K562 (cell line): ENCODE measurements at regions not wholly inside any gene's neighbourhood (a gene's known extent, or its start where the extent isn't known, plus 50 kb on each side); places are given as distances from the start of the nearest gene placed in this dataset.

Experiments used
- ATAC-seq: fragments of 200-7000 bp; cut with Tn5 transposase; 3 replicates; pipeline ENCODE4 v1.9.1; 2020; ENCODE audit warnings: moderate library complexity
- BruUV-seq: library from RNA; stranded (reverse); fragments of 400-500 nt; replicated peaks from 2 replicates; lab custom pipeline; 2021; lab: Mats Ljungman, UMichigan
- CTCF ChIA-PET: fragments of 300-600 bp; formaldehyde crosslinking; extraction: SDS; loops from one replicate; lab custom pipeline; 2021; ENCODE audit warnings: low intra/inter-chr PET ratio; lab: Yijun Ruan, JAX
- POLR2A ChIA-PET: fragments of 300-600, 350-650 bp; sonication (Branson Sonifier 250); formaldehyde crosslinking; extraction: SDS; loops from one replicate; lab custom pipeline; 2021; ENCODE audit warnings: antibody characterized with exemption, inconsistent platforms; lab: Yijun Ruan, JAX
- DNase-seq, 4 experiments: peaks; one replicate each; pipeline versions ENCODE4 v3.0.0 to v3.0.0-alpha.2; 2011 to 2018; ENCODE audit warnings: low spot score in 3 of 4, mixed read lengths in 3 of 4; ENCODE audit errors: extremely low read depth in 1 of 4
- FAIRE-seq: peaks from 2 replicates; lab custom pipeline; 2011; peaks lifted over from hg19 to GRCh38; lab: Jason Lieb, UNC
- H2AFZ ChIP-seq: 2 replicates; pipeline ENCODE4 v1.6.0; 2011; ENCODE audit warnings: low read depth, low read length, control low read depth, inconsistent platforms
- H3K27ac ChIP-seq: fragments of 200-600 bp; 3 replicates; pipeline ENCODE4 v1.8.0; 2011; ENCODE audit warnings: low read depth, mild to moderate bottlenecking, control low read depth, inconsistent platforms, low read length, moderate library complexity, mixed read lengths; ENCODE audit errors: extremely low read depth
- H3K27me3 ChIP-seq, 2 experiments: fragments of 300-600 bp in 1 of 2; 2 replicates in 1 of 2; 3 replicates in 1 of 2; pipeline versions ENCODE4 v1.6.0 to v1.8.0; 2011; ENCODE audit warnings: inconsistent platforms in 2 of 2, low read length in 2 of 2, mild to moderate bottlenecking in 1 of 2, mixed read lengths in 1 of 2, moderate library complexity in 1 of 2; ENCODE audit not compliant: control insufficient read depth in 2 of 2, insufficient read depth in 2 of 2
- H3K36me3 ChIP-seq: fragments of 300-600 bp; 3 replicates; pipeline ENCODE4 v1.8.0; 2011; ENCODE audit warnings: mild to moderate bottlenecking, low read length, inconsistent platforms; ENCODE audit not compliant: control insufficient read depth, insufficient read depth
- H3K4me1 ChIP-seq, 2 experiments: fragments of 200-600 bp in 1 of 2; replicated peaks in 1 of 2; 2 replicates in 1 of 2; 3 replicates in 1 of 2; pipeline versions ENCODE4 v1.5.1 to v1.8.0; 2011; ENCODE audit warnings: inconsistent platforms in 2 of 2, low read length in 2 of 2, mild to moderate bottlenecking in 1 of 2, mixed read lengths in 1 of 2, moderate library complexity in 1 of 2; ENCODE audit not compliant: control insufficient read depth in 2 of 2, insufficient read depth in 2 of 2
- H3K4me2 ChIP-seq: 2 replicates; pipeline ENCODE4 v1.6.1; 2011; ENCODE audit warnings: low read length, control low read depth, inconsistent platforms, mixed read lengths; ENCODE audit not compliant: insufficient read depth
- H3K4me3 ChIP-seq: fragments of 200-600 bp; sonication (generic), shearing (Covaris generic); 2 replicates; pipeline ENCODE4 v1.5.1; 2016; ENCODE audit warnings: control low read depth, inconsistent platforms
- H3K79me2 ChIP-seq: fragments of 200-600 bp; 3 replicates; pipeline ENCODE4 v1.8.0; 2011; ENCODE audit warnings: low read length, inconsistent platforms; ENCODE audit not compliant: control insufficient read depth, insufficient read depth
- H3K9ac ChIP-seq, 2 experiments: 2 replicates each; pipeline versions ENCODE4 v1.6.0 to v1.6.1; 2011; ENCODE audit warnings: low read depth in 2 of 2, low read length in 2 of 2, control low read depth in 1 of 2, inconsistent platforms in 1 of 2, mild to moderate bottlenecking in 1 of 2, mixed read lengths in 1 of 2; ENCODE audit not compliant: insufficient read depth in 1 of 2
- H3K9me1 ChIP-seq: one replicate; pipeline ENCODE4 v1.6.0; 2011; ENCODE audit warnings: inconsistent platforms, mild to moderate bottlenecking, low read length, moderate library complexity; ENCODE audit not compliant: control insufficient read depth, insufficient read depth
- H3K9me3 ChIP-seq: replicated peaks from 2 replicates; pipeline ENCODE4 v1.5.1; 2011; ENCODE audit warnings: low read depth, low read length, inconsistent platforms; ENCODE audit not compliant: control insufficient read depth, insufficient read depth
- H4K20me1 ChIP-seq: replicated peaks from 2 replicates; pipeline ENCODE4 v1.6.1; 2011; ENCODE audit warnings: low read length, inconsistent platforms, mixed read lengths; ENCODE audit not compliant: control insufficient read depth, insufficient read depth
- BRD9 ChIP-seq: fragments of 450-650 bp; IDR thresholded peaks from 2 replicates; pipeline ENCODE4 v1.6.1; 2018; ENCODE audit warnings: low read depth; ENCODE audit not compliant: partially characterized antibody
- CTBP1 ChIP-seq: fragments of 450-650 bp; IDR thresholded peaks from 2 replicates; pipeline ENCODE4 v1.6.1; 2016; ENCODE audit warnings: borderline replicate concordance
- HNRNPK ChIP-seq: fragments of 200-400 bp; formaldehyde crosslinking; IDR thresholded peaks from one replicate; pipeline ENCODE4 v1.6.1; 2018; ENCODE audit warnings: mild to moderate bottlenecking, low read depth, low read length; ENCODE audit not compliant: poor library complexity, severe bottlenecking
- IRF2 ChIP-seq: sonication (generic); formaldehyde crosslinking; IDR thresholded peaks from 2 replicates; pipeline ENCODE4 v1.8.1; 2022; ENCODE audit warnings: mild to moderate bottlenecking, missing genetic modification reagents
- TCF7L2 ChIP-seq: fragments of 150-350 bp; IDR thresholded peaks from 2 replicates; pipeline ENCODE4 v1.6.1; 2016; ENCODE audit warnings: low read depth, mild to moderate bottlenecking, low read length, moderate library complexity
- ZFP30 ChIP-seq: fragments of 250-450 bp; sonication (Bioruptor Pico); IDR thresholded peaks from 2 replicates; pipeline ENCODE4 v1.8.0; 2022; ENCODE audit warnings: moderate library complexity, mild to moderate bottlenecking, inconsistent platforms, borderline replicate concordance
- ZNF165 ChIP-seq: fragments of 250-450 bp; sonication (Bioruptor Pico); IDR thresholded peaks from 2 replicates; pipeline ENCODE4 v1.4.0; 2020; ENCODE audit warnings: borderline replicate concordance
- WGBS: fragments of 100-300 bp; shearing (Covaris generic); methylation state at CpG from one replicate; pipeline ENCODE4 v1.1.6; 2016; ENCODE audit warnings: low coverage, mixed read lengths; ENCODE audit not compliant: insufficient coverage; ENCODE audit errors: missing lambda C conversion rate; 5-methylcytosine and 5-hydroxymethylcytosine counted together
- in situ Hi-C: fragments of 300-500 bp; cut with MboI; formaldehyde crosslinking; loops from 4 replicates; pipeline ENCODE4 v1.15.0; 2018; ENCODE audit warnings: inconsistent platforms, mixed read lengths
- intact Hi-C: fragments of 100-400 bp; cut with micrococcal nuclease; formaldehyde crosslinking; loops from 2 replicates; pipeline ENCODE4 v1.14.2; 2022

DNA sequence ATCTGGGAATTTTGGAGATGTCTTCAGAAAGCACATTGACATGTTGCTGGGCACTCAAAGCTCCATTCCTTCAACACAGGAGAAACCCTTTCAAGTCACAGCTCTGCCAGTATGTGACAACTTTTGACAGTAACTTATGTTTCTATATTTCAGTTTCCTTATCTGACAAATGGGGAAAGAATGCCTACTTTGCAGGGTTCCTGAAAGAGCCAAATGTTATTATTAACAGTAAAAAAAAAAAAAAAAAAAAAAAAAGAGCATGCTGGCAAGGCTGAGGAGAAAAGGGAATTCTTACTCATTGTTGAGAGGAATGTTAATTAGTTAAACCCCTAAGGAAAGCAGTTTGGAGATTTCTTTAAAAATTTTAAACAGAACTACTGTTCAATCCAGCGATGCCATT is 272.5 kb upstream of the TGFBR2 start:
- H3K4me2 ChIP-seq, result no peak overlapping the region
- TF ChIP-seq HNRNPK, result no peak
- no peak for TF ChIP-seq TCF7L2
- intact Hi-C loops, result no loop called here
- no peaks in the 10 kb centered on the region for H3K36me3 ChIP-seq
- no peaks in the 10 kb centered on the region for H4K20me1 ChIP-seq
- BruUV-seq, result no TSS peak
- no peaks in the 10 kb centered on the region for H3K9me1 ChIP-seq
- no peak overlapping the region for H3K4me3 ChIP-seq
- H3K9me3 ChIP-seq, result no peaks in the 10 kb centered on the region
- FAIRE-seq (no peak), DNase-seq (no peak), ATAC-seq (no peak)
- H3K4me1 ChIP-seq, result no peaks in the 10 kb centered on the region
- H3K27me3 ChIP-seq, result no peaks in the 10 kb centered on the region
- ChIA-PET CTCF (no interaction called here), POLR2A (no interaction called here)
- H3K79me2 ChIP-seq, result no peaks in the 10 kb centered on the region
- H3K9ac ChIP-seq, result no peak overlapping the region
- no peak overlapping the region for H3K27ac ChIP-seq
- in situ Hi-C loops, result no loop called here
- H2AFZ ChIP-seq, result no peak overlapping the region
- 0% methylated on average over 1 of the region's 1 CpG for WGBS

DNA sequence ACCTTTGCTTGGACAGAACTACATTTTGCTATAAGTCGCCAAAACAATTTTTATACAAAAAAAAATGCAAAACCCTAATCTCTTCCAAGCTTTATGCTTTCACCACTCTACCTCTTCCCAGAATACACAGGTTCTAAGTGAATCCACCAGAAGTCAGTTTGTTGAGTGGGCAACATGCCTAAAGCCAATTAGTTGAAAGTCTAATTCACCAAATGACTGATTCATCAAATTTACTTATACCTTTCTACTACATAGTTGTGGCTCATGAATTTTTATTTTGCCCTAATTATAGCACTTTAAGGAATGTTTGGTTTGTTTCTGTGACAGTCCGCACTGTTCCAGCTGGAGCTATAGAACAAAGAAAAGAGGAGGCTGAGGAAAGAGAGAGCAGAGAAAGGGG is 265.9 kb upstream of the TGFBR2 start:
- H3K36me3 ChIP-seq, result no peaks in the 10 kb centered on the region
- no peaks in the 10 kb centered on the region for H3K9me1 ChIP-seq
- in situ Hi-C loops (no loop called here), intact Hi-C loops (no loop called here)
- no peaks in the 10 kb centered on the region for H3K27me3 ChIP-seq
- H3K9ac ChIP-seq, result no peak overlapping the region
- 0% methylated on average over 2 of the region's 2 CpGs for WGBS
- ChIA-PET CTCF (no interaction called here), POLR2A (no interaction called here)
- DNase-seq (no peak), FAIRE-seq (no peak), ATAC-seq (no peak)
- BruUV-seq, result no TSS peak
- no peak overlapping the region for H3K4me3 ChIP-seq
- no peaks in the 10 kb centered on the region for H3K9me3 ChIP-seq
- no peaks in the 10 kb centered on the region for H4K20me1 ChIP-seq
- no peak overlapping the region for H2AFZ ChIP-seq
- H3K27ac ChIP-seq, result no peak overlapping the region
- no peaks in the 10 kb centered on the region for H3K4me1 ChIP-seq
- no peaks in the 10 kb centered on the region for H3K79me2 ChIP-seq
- no peak for TF ChIP-seq ZNF165 (CRISPR knock-in tag)
- TF ChIP-seq CTBP1, result no peak
- no peak for TF ChIP-seq IRF2 (CRISPR knock-in tag)
- no peak for TF ChIP-seq BRD9
- no peak for TF ChIP-seq ZFP30 (CRISPR knock-in tag)
- no peak overlapping the region for H3K4me2 ChIP-seq
